Stimulated activated CD4-positive, alpha-beta T cell treated with anti-CD3 and anti-CD28 coated beads, TNF-alpha, amount 100 ng/mL, for 48 hours (primary cell): ENCODE measurements at regions not wholly inside any gene's neighbourhood (a gene's known extent, or its start where the extent isn't known, plus 50 kb on each side); places are given as distances from the start of the nearest gene placed in this dataset.

Experiments used
- DNase-seq, 3 donors: peaks; one replicate each; pipeline ENCODE4 v3.0.0-alpha.2; 2020; ENCODE audit warnings: low read depth in 3 of 3

- no peak for DNase-seq
These were observed 176.3 kb upstream of the PARP11 start for GRCh38 chr12:4049298-4050080.

GRCh38 chr12:4047421-4047820 lies 174.2 kb upstream of the PARP11 start:
- no peak for DNase-seq

GRCh38 chr12:4046495-4046840 lies 173.3 kb upstream of the PARP11 start:
- no peak for DNase-seq

- DNase-seq: no peak
These were observed 172.7 kb upstream of the PARP11 start for GRCh38 chr12:4045786-4046494.

- no peak for DNase-seq
These were observed 171.8 kb upstream of the PARP11 start for GRCh38 chr12:4044736-4045730.

- no peak for DNase-seq
These were observed 170.9 kb upstream of the PARP11 start for GRCh38 chr12:4044101-4044500.

GRCh38 chr12:4041187-4041885 lies 168.1 kb upstream of the PARP11 start:
- no peak for DNase-seq

- no peak for DNase-seq
These were observed 166.7 kb upstream of the PARP11 start for GRCh38 chr12:4039931-4040330.

- DNase-seq: no peak
These were observed 164.6 kb upstream of the PARP11 start for GRCh38 chr12:4037747-4038312.

GRCh38 chr12:4036671-4037271 lies 163.6 kb upstream of the PARP11 start:
- no peak for DNase-seq

GRCh38 chr12:4034921-4035320 lies 161.7 kb upstream of the PARP11 start:
- no peak for DNase-seq

- no peak for DNase-seq
These were observed 159.9 kb upstream of the PARP11 start for GRCh38 chr12:4032924-4033615.

- DNase-seq: no peak
These were observed 158.6 kb upstream of the PARP11 start for GRCh38 chr12:4031703-4032291.

GRCh38 chr12:4030929-4031702 lies 157.9 kb upstream of the PARP11 start:
- DNase-seq: peak; percentile 50 to 69 (median 53)

GRCh38 chr12:4027412-4027811 lies 154.2 kb upstream of the PARP11 start:
- DNase-seq: peak; percentile 22 to 57 (median 48)

- DNase-seq: no peak
These were observed 153.3 kb upstream of the PARP11 start for GRCh38 chr12:4026517-4026916.

GRCh38 chr12:4026020-4026358 lies 152.8 kb upstream of the PARP11 start:
- DNase-seq: no peak

GRCh38 chr12:4025181-4026019 lies 152.2 kb upstream of the PARP11 start:
- DNase-seq: no peak
